Activated T-cell treated with anti-CD3 and anti-CD28 coated beads, Interleukin-2, amount 50 U/mL, for 24 hours (primary cell): ENCODE measurements at regions not wholly inside any gene's neighbourhood (a gene's known extent, or its start where the extent isn't known, plus 50 kb on each side); places are given as distances from the start of the nearest gene placed in this dataset.

Experiments
- DNase-seq: peaks from one replicate; pipeline ENCODE4 v3.0.0-alpha.2; 2020
- H3K27ac Mint-ChIP-seq: 2 replicates; pipeline ENCODE4 v1.8.0; 2020; ENCODE audit warnings: mild to moderate bottlenecking, mixed read lengths
- H3K27me3 Mint-ChIP-seq: 2 replicates; pipeline ENCODE4 v1.8.0; 2020; ENCODE audit warnings: mixed read lengths
- H3K36me3 Mint-ChIP-seq: 2 replicates; pipeline ENCODE4 v1.8.0; 2020; ENCODE audit warnings: low read depth, mixed read lengths
- H3K4me1 Mint-ChIP-seq: 2 replicates; pipeline ENCODE4 v1.8.0; 2020; ENCODE audit warnings: low read depth, mixed read lengths
- H3K4me3 Mint-ChIP-seq: 2 replicates; pipeline ENCODE4 v1.8.0; 2020; ENCODE audit warnings: mild to moderate bottlenecking, moderate library complexity, mixed read lengths
- H3K9me3 Mint-ChIP-seq: 2 replicates; pipeline ENCODE4 v1.8.0; 2020; ENCODE audit warnings: mixed read lengths

GRCh38 chr17:55829995-55830612, 79.3 kb downstream of the PCTP start:
- DNase-seq = no peak
- Mint-ChIP-seq H3K36me3 (no peaks in the 10 kb centered on the region), H3K27ac (no peak overlapping the region), H3K4me3 (no peak overlapping the region), H3K27me3 (peaks cover 2% of the 10 kb centered on the region), H3K9me3 (no peaks in the 10 kb centered on the region), H3K4me1 (no peaks in the 10 kb centered on the region)

GRCh38 chr17:55830699-55831471, 80.0 kb downstream of the PCTP start:
- H3K27ac Mint-ChIP-seq = no peak overlapping the region
- H3K27me3 Mint-ChIP-seq = peaks cover 4% of the 10 kb centered on the region
- H3K9me3 Mint-ChIP-seq = no peaks in the 10 kb centered on the region
- H3K36me3 Mint-ChIP-seq = no peaks in the 10 kb centered on the region
- no peaks in the 10 kb centered on the region for H3K4me1 Mint-ChIP-seq
- no peak for DNase-seq
- H3K4me3 Mint-ChIP-seq = no peak overlapping the region

- DNase-seq = no peak
- Mint-ChIP-seq H3K9me3 (no peaks in the 10 kb centered on the region), H3K4me3 (no peak overlapping the region), H3K4me1 (no peaks in the 10 kb centered on the region), H3K27me3 (peaks cover 9% of the 10 kb centered on the region), H3K27ac (no peak overlapping the region), H3K36me3 (no peaks in the 10 kb centered on the region)
Observed at GRCh38 chr17:55833306-55833705, 82.5 kb downstream of the PCTP start.

- no peaks in the 10 kb centered on the region for H3K9me3 Mint-ChIP-seq
- H3K27me3 Mint-ChIP-seq = peaks cover 26% of the 10 kb centered on the region
- peaks cover 3% of the 10 kb centered on the region for H3K4me1 Mint-ChIP-seq
- DNase-seq = no peak
- no peaks in the 10 kb centered on the region for H3K36me3 Mint-ChIP-seq
- no peak overlapping the region for H3K27ac Mint-ChIP-seq
- no peak overlapping the region for H3K4me3 Mint-ChIP-seq
Observed at GRCh38 chr17:55842405-55843158, 91.7 kb downstream of the PCTP start.

GRCh38 chr17:55843785-55844184, 92.9 kb downstream of the PCTP start:
- Mint-ChIP-seq H3K27ac (no peak overlapping the region), H3K27me3 (peaks cover 26% of the 10 kb centered on the region), H3K4me3 (no peak overlapping the region), H3K4me1 (peaks cover 3% of the 10 kb centered on the region), H3K9me3 (no peaks in the 10 kb centered on the region), H3K36me3 (no peaks in the 10 kb centered on the region)
- DNase-seq = no peak

- no peak overlapping the region for H3K4me3 Mint-ChIP-seq
- H3K9me3 Mint-ChIP-seq = no peaks in the 10 kb centered on the region
- DNase-seq = peak; percentile 32
- no peak overlapping the region for H3K27ac Mint-ChIP-seq
- H3K27me3 Mint-ChIP-seq = peaks cover 26% of the 10 kb centered on the region
- peaks cover 3% of the 10 kb centered on the region for H3K4me1 Mint-ChIP-seq
- H3K36me3 Mint-ChIP-seq = no peaks in the 10 kb centered on the region
Observed at GRCh38 chr17:55845385-55845784, 94.5 kb downstream of the PCTP start.

GRCh38 chr17:55846745-55847144, 95.9 kb downstream of the PCTP start:
- Mint-ChIP-seq H3K4me3 (no peak overlapping the region), H3K27me3 (peaks cover 26% of the 10 kb centered on the region), H3K4me1 (peaks cover 3% of the 10 kb centered on the region), H3K36me3 (no peaks in the 10 kb centered on the region), H3K9me3 (no peaks in the 10 kb centered on the region), H3K27ac (no peak overlapping the region)
- DNase-seq = no peak

GRCh38 chr17:55852734-55853133, 101.9 kb downstream of the PCTP start:
- no peaks in the 10 kb centered on the region for H3K4me1 Mint-ChIP-seq
- no peak overlapping the region for H3K4me3 Mint-ChIP-seq
- H3K27me3 Mint-ChIP-seq = no peaks in the 10 kb centered on the region
- no peaks in the 10 kb centered on the region for H3K9me3 Mint-ChIP-seq
- no peak for DNase-seq
- H3K36me3 Mint-ChIP-seq = no peaks in the 10 kb centered on the region
- H3K27ac Mint-ChIP-seq = no peak overlapping the region

GRCh38 chr17:55859301-55859795, 108.5 kb downstream of the PCTP start:
- peaks cover 7% of the 10 kb centered on the region for H3K27me3 Mint-ChIP-seq
- H3K9me3 Mint-ChIP-seq = no peaks in the 10 kb centered on the region
- no peak for DNase-seq
- H3K4me3 Mint-ChIP-seq = no peak overlapping the region
- no peaks in the 10 kb centered on the region for H3K36me3 Mint-ChIP-seq
- H3K4me1 Mint-ChIP-seq = no peaks in the 10 kb centered on the region
- H3K27ac Mint-ChIP-seq = no peak overlapping the region

GRCh38 chr17:55865072-55865762, 114.4 kb downstream of the PCTP start:
- H3K9me3 Mint-ChIP-seq = no peaks in the 10 kb centered on the region
- H3K4me3 Mint-ChIP-seq = no peak overlapping the region

GRCh38 chr17:55870044-55870443, 119.2 kb downstream of the PCTP start:
- Mint-ChIP-seq H3K9me3 (no peaks in the 10 kb centered on the region), H3K4me3 (no peak overlapping the region), H3K27ac (no peak overlapping the region), H3K4me1 (no peaks in the 10 kb centered on the region), H3K27me3 (peaks cover 2% of the 10 kb centered on the region), H3K36me3 (no peaks in the 10 kb centered on the region)
- no peak for DNase-seq

More at GRCh38 chr17:55865072-55865762, 114.4 kb downstream of the PCTP start:
- H3K27me3 Mint-ChIP-seq = peaks cover 3% of the 10 kb centered on the region
- H3K36me3 Mint-ChIP-seq = no peaks in the 10 kb centered on the region
- H3K27ac Mint-ChIP-seq = no peak overlapping the region
- DNase-seq = no peak
- no peaks in the 10 kb centered on the region for H3K4me1 Mint-ChIP-seq

- Mint-ChIP-seq H3K9me3 (no peaks in the 10 kb centered on the region), H3K4me1 (no peaks in the 10 kb centered on the region), H3K27ac (no peak overlapping the region), H3K4me3 (no peak overlapping the region), H3K36me3 (no peaks in the 10 kb centered on the region), H3K27me3 (peaks cover 5% of the 10 kb centered on the region)
- no peak for DNase-seq
Observed at GRCh38 chr17:55872374-55872773, 121.5 kb downstream of the PCTP start.

- no peak overlapping the region for H3K4me3 Mint-ChIP-seq
- no peaks in the 10 kb centered on the region for H3K36me3 Mint-ChIP-seq
- H3K9me3 Mint-ChIP-seq = no peaks in the 10 kb centered on the region
- H3K27me3 Mint-ChIP-seq = peaks cover 11% of the 10 kb centered on the region
- DNase-seq = no peak
- H3K4me1 Mint-ChIP-seq = no peaks in the 10 kb centered on the region
- no peak overlapping the region for H3K27ac Mint-ChIP-seq
Observed at GRCh38 chr17:55873017-55873758, 122.3 kb downstream of the PCTP start.

- DNase-seq = no peak
- Mint-ChIP-seq H3K9me3 (no peaks in the 10 kb centered on the region), H3K4me1 (no peaks in the 10 kb centered on the region), H3K27me3 (peaks cover 5% of the 10 kb centered on the region), H3K36me3 (no peaks in the 10 kb centered on the region), H3K4me3 (no peak overlapping the region), H3K27ac (no peak overlapping the region)
Observed at GRCh38 chr17:55883149-55883548, 132.3 kb downstream of the PCTP start.
